ENCODE measurements at regions not wholly inside any gene's neighbourhood (a gene's known extent, or its start where the extent isn't known, plus 50 kb on each side); places are given as distances from the start of the nearest gene placed in this dataset.
"Not testable (repeated sequence)": the region's sequence is repeated elsewhere in the genome, so short reads cannot be mapped to it uniquely, and the experiment has no call there.

- no peak overlapping the region for H3K4me3 ChIP-seq (replicated peaks in 1 of 3)
- no peak overlapping the region for H3K27ac ChIP-seq
- DNase-seq: no peak
- TF ChIP-seq, protein P1, sequence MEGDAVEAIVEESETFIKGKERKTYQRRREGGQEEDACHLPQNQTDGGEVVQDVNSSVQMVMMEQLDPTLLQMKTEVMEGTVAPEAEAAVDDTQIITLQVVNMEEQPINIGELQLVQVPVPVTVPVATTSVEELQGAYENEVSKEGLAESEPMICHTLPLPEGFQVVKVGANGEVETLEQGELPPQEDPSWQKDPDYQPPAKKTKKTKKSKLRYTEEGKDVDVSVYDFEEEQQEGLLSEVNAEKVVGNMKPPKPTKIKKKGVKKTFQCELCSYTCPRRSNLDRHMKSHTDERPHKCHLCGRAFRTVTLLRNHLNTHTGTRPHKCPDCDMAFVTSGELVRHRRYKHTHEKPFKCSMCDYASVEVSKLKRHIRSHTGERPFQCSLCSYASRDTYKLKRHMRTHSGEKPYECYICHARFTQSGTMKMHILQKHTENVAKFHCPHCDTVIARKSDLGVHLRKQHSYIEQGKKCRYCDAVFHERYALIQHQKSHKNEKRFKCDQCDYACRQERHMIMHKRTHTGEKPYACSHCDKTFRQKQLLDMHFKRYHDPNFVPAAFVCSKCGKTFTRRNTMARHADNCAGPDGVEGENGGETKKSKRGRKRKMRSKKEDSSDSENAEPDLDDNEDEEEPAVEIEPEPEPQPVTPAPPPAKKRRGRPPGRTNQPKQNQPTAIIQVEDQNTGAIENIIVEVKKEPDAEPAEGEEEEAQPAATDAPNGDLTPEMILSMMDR (IDR thresholded peaks at IDR 0.05): no peak
- no peak for TF ChIP-seq POLR2A (IDR thresholded peaks at IDR 0.05)
- no peaks in the 10 kb centered on the region for H3K36me3 ChIP-seq
- intact Hi-C loops (cut with DNase I): loop anchor here (10.0 kb wide), 1 partner anchor 1024 kb away; the partner anchor contains the start of gene GRIN2A
- H3K9me3 ChIP-seq: no peaks in the 10 kb centered on the region
- peaks cover 0 to 3% of the 10 kb centered on the region in 2 donors for H3K4me1 ChIP-seq
- no peaks in the 10 kb centered on the region for H3K27me3 ChIP-seq
- WGBS, 2 donors: 74 to 78% methylated on average over 13 of the region's 13 CpGs
These were observed 69.1 kb downstream of the HAPSTR1 start for GRCh38 chr16:9160551-9160911.

- intact Hi-C loops (cut with DNase I): loop anchor here (10.0 kb wide), 1 partner anchor 1019 kb away; the partner anchor contains the start of gene GRIN2A
- Histone ChIP-seq H3K9me3 (no peaks in the 10 kb centered on the region), H3K4me1 (peaks cover 4 to 13% of the 10 kb centered on the region in 2 donors), H3K27ac (no peak overlapping the region), H3K36me3 (no peaks in the 10 kb centered on the region), H3K27me3 (no peaks in the 10 kb centered on the region), H3K4me3 (replicated peaks in 1 of 3) (no peak overlapping the region)
- DNase-seq: no peak
- TF ChIP-seq, protein P1 (IDR thresholded peaks at IDR 0.05): no peak
- TF ChIP-seq POLR2A (IDR thresholded peaks at IDR 0.05): no peak
- WGBS, 2 donors: 41 to 45% methylated on average over 10 of the region's 10 CpGs
These were observed 74.2 kb downstream of the HAPSTR1 start for GRCh38 chr16:9165681-9166080.

DNA sequence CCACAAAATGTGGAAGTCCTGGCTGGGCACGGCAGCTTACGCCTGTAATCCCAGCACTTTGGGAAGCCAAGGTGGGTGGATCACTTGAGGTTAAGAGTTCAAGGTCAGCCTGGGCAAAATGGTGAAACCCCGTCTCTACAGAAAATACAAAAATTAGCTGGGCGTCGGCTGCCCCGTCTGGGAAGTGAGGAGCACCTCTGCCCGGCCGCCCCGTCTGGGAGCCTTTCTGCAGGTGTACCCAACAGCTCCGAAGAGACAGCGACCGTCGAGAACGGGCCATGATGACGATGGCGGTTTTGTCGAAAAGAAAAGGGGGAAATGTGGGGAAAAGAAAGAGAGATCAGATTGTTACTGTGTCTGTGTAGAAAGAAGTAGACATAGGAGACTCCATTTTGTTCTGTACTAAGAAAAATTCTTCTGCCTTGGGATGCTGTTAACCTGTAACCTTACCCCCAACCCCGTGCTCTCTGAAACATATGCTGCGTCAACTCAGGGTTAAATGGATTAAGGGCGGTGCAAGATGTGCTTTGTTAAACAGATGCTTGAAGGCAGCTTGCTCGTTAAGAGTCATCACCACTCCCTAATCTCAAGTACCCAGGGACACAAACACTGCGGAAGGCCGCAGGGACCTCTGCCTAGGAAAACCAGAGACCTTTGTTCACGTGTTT is 75.0 kb downstream of the HAPSTR1 start:
- not testable (repeated sequence) for H3K36me3 ChIP-seq; H3K27me3 ChIP-seq; H3K27ac ChIP-seq; H3K9me3 ChIP-seq; H3K4me3 ChIP-seq (replicated peaks in 1 of 3); DNase-seq
- H3K4me1 ChIP-seq: peaks cover 4 to 13% of the 10 kb centered on the region in 2 donors
- 69 to 81% methylated on average over 16 to 24 of the region's 24 CpGs for WGBS, 2 donors
- intact Hi-C loops (cut with DNase I): loop anchor here (10.0 kb wide), 1 partner anchor 1018 kb away; the partner anchor contains the start of gene GRIN2A

GRCh38 chr16:9169094-9169493 is 77.7 kb downstream of the HAPSTR1 start:
- TF ChIP-seq POLR2A (IDR thresholded peaks at IDR 0.05): no peak
- TF ChIP-seq, protein P1 (IDR thresholded peaks at IDR 0.05): no peak
- DNase-seq: no peak
- H3K27me3 ChIP-seq: no peaks in the 10 kb centered on the region
- 80 to 89% methylated on average over 7 of the region's 7 CpGs for WGBS, 2 donors
- no peak overlapping the region for H3K27ac ChIP-seq
- intact Hi-C loops (cut with DNase I): loop anchor here (10.0 kb wide), 1 partner anchor 1016 kb away; the partner anchor contains the start of gene GRIN2A
- H3K36me3 ChIP-seq: no peaks in the 10 kb centered on the region
- peaks cover 4 to 13% of the 10 kb centered on the region in 2 donors for H3K4me1 ChIP-seq
- no peaks in the 10 kb centered on the region for H3K9me3 ChIP-seq
- H3K4me3 ChIP-seq (replicated peaks in 1 of 3): no peak overlapping the region

- DNase-seq: no peak
- WGBS, 2 donors: 81 to 82% methylated on average over 12 of the region's 12 CpGs
- TF ChIP-seq, protein P1 (IDR thresholded peaks at IDR 0.05): no peak
- no peak for TF ChIP-seq POLR2A (IDR thresholded peaks at IDR 0.05)
- H3K36me3 ChIP-seq: no peaks in the 10 kb centered on the region
- H3K4me1 ChIP-seq: peaks cover 4 to 10% of the 10 kb centered on the region in 2 donors
- H3K9me3 ChIP-seq: no peaks in the 10 kb centered on the region
- H3K27me3 ChIP-seq: no peaks in the 10 kb centered on the region
- intact Hi-C loops (cut with DNase I): no loop called here
- H3K4me3 ChIP-seq (replicated peaks in 1 of 3): no peak overlapping the region
- H3K27ac ChIP-seq: no peak overlapping the region
These were observed 79.0 kb downstream of the HAPSTR1 start for GRCh38 chr16:9170470-9170869.

Measured in thyroid gland (tissue), 4 donors.